WTC11 (cell line): ENCODE measurements at regions not wholly inside any gene's neighbourhood (a gene's known extent, or its start where the extent isn't known, plus 50 kb on each side); places are given as distances from the start of the nearest gene placed in this dataset.

Experiments used
- EMX1 ChIP-seq: fragments of 250-450 bp; sonication (Bioruptor Pico); IDR thresholded peaks from 2 replicates; pipeline ENCODE4 v1.8.0; 2021; ENCODE audit warnings: mild to moderate bottlenecking
- FOXP4 ChIP-seq: sonication (generic); formaldehyde crosslinking; IDR thresholded peaks from 2 replicates; pipeline ENCODE4 v1.8.0; 2022; ENCODE audit warnings: mild to moderate bottlenecking, missing genetic modification reagents
- NR3C1 ChIP-seq: sonication (generic); formaldehyde crosslinking; conservative IDR thresholded peaks from 2 replicates; pipeline ENCODE4 v1.8.1; 2023; ENCODE audit warnings: low read depth, mild to moderate bottlenecking, missing genetic modification reagents
- OVOL2 ChIP-seq: fragments of 250-450 bp; sonication (Bioruptor Pico); IDR thresholded peaks from 2 replicates; pipeline ENCODE4 v1.9.0; 2021; ENCODE audit warnings: mild to moderate bottlenecking, borderline replicate concordance
- RELA ChIP-seq: sonication (generic); formaldehyde crosslinking; IDR thresholded peaks from 2 replicates; pipeline ENCODE4 v1.8.1; 2022; ENCODE audit warnings: missing genetic modification reagents, mild to moderate bottlenecking, borderline replicate concordance
- SMAD4 ChIP-seq: sonication (generic); formaldehyde crosslinking; IDR thresholded peaks from 2 replicates; pipeline ENCODE4 v1.8.0; 2022; ENCODE audit warnings: mild to moderate bottlenecking, missing genetic modification reagents
- TP53 ChIP-seq: sonication (generic); formaldehyde crosslinking; IDR thresholded peaks from 2 replicates; pipeline ENCODE4 v1.8.1; 2023; ENCODE audit warnings: mild to moderate bottlenecking, missing genetic modification reagents
- ZNF138 ChIP-seq: sonication (generic); formaldehyde crosslinking; conservative IDR thresholded peaks from 2 replicates; pipeline ENCODE4 v1.8.1; 2022; ENCODE audit warnings: mild to moderate bottlenecking, moderate library complexity, missing genetic modification reagents
- TF ChIP-seq, protein P1 (sequence below): fragments of 250-450 bp; sonication (Bioruptor Pico); IDR thresholded peaks from 2 replicates; pipeline ENCODE4 v1.8.0; 2021; ENCODE audit warnings: mild to moderate bottlenecking
- TF ChIP-seq, protein P2 (sequence below): fragments of 200-600 bp; IDR thresholded peaks from 2 replicates; pipeline ENCODE4 v1.8.0; 2022; ENCODE audit warnings: antibody characterized with exemption
- TF ChIP-seq, protein P3 (sequence below): sonication (generic); formaldehyde crosslinking; IDR thresholded peaks from 2 replicates; pipeline ENCODE4 v1.8.1; 2023; ENCODE audit warnings: mild to moderate bottlenecking, moderate library complexity, missing genetic modification reagents
- TF ChIP-seq, protein P4 (sequence below): sonication (generic); formaldehyde crosslinking; IDR thresholded peaks from 2 replicates; pipeline ENCODE4 v1.8.0; 2022; ENCODE audit warnings: mild to moderate bottlenecking, missing genetic modification reagents

GRCh38 chr3:59580499-59580898 lies 530.7 kb upstream of the CFAP20DC start:
- TF ChIP-seq ZNF138: no peak
- TF ChIP-seq, protein P1, sequence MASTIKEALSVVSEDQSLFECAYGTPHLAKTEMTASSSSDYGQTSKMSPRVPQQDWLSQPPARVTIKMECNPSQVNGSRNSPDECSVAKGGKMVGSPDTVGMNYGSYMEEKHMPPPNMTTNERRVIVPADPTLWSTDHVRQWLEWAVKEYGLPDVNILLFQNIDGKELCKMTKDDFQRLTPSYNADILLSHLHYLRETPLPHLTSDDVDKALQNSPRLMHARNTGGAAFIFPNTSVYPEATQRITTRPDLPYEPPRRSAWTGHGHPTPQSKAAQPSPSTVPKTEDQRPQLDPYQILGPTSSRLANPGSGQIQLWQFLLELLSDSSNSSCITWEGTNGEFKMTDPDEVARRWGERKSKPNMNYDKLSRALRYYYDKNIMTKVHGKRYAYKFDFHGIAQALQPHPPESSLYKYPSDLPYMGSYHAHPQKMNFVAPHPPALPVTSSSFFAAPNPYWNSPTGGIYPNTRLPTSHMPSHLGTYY (CRISPR knock-in tag): no peak
- no peak for TF ChIP-seq OVOL2 (CRISPR knock-in tag)
- no peak for TF ChIP-seq NR3C1
- TF ChIP-seq, protein P2, sequence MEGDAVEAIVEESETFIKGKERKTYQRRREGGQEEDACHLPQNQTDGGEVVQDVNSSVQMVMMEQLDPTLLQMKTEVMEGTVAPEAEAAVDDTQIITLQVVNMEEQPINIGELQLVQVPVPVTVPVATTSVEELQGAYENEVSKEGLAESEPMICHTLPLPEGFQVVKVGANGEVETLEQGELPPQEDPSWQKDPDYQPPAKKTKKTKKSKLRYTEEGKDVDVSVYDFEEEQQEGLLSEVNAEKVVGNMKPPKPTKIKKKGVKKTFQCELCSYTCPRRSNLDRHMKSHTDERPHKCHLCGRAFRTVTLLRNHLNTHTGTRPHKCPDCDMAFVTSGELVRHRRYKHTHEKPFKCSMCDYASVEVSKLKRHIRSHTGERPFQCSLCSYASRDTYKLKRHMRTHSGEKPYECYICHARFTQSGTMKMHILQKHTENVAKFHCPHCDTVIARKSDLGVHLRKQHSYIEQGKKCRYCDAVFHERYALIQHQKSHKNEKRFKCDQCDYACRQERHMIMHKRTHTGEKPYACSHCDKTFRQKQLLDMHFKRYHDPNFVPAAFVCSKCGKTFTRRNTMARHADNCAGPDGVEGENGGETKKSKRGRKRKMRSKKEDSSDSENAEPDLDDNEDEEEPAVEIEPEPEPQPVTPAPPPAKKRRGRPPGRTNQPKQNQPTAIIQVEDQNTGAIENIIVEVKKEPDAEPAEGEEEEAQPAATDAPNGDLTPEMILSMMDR: no peak
- TF ChIP-seq, protein P3, sequence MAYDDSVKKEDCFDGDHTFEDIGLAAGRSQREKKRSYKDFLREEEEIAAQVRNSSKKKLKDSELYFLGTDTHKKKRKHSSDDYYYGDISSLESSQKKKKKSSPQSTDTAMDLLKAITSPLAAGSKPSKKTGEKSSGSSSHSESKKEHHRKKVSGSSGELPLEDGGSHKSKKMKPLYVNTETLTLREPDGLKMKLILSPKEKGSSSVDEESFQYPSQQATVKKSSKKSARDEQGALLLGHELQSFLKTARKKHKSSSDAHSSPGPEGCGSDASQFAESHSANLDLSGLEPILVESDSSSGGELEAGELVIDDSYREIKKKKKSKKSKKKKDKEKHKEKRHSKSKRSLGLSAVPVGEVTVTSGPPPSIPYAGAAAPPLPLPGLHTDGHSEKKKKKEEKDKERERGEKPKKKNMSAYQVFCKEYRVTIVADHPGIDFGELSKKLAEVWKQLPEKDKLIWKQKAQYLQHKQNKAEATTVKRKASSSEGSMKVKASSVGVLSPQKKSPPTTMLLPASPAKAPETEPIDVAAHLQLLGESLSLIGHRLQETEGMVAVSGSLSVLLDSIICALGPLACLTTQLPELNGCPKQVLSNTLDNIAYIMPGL (CRISPR knock-in tag): no peak
- TF ChIP-seq SMAD4 (CRISPR knock-in tag): no peak
- TF ChIP-seq RELA (CRISPR knock-in tag): no peak
- TF ChIP-seq EMX1 (CRISPR knock-in tag): no peak
- no peak for TF ChIP-seq TP53 (CRISPR knock-in tag)
- TF ChIP-seq, protein P4, sequence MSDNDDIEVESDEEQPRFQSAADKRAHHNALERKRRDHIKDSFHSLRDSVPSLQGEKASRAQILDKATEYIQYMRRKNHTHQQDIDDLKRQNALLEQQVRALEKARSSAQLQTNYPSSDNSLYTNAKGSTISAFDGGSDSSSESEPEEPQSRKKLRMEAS (CRISPR knock-in tag): no peak
- no peak for TF ChIP-seq FOXP4
